HUES48 (cell line): ENCODE measurements at regions not wholly inside any gene's neighbourhood (a gene's known extent, or its start where the extent isn't known, plus 50 kb on each side); places are given as distances from the start of the nearest gene placed in this dataset.
"Not testable (repeated sequence)": the region's sequence is repeated elsewhere in the genome, so short reads cannot be mapped to it uniquely, and the experiment has no call there.

Experiments
- H3K27ac ChIP-seq: one replicate; pipeline ENCODE4 v1.7.0; 2013; ENCODE audit warnings: low read depth, low read length, inconsistent platforms
- H3K27me3 ChIP-seq: 2 replicates; pipeline ENCODE4 v1.6.1; 2013; ENCODE audit warnings: mild to moderate bottlenecking, low read length; ENCODE audit not compliant: control insufficient read depth, insufficient read depth
- H3K36me3 ChIP-seq: 2 replicates; pipeline ENCODE4 v1.6.1; 2013; ENCODE audit warnings: low read length; ENCODE audit not compliant: control insufficient read depth, insufficient read depth
- H3K4me1 ChIP-seq: 2 replicates; pipeline ENCODE4 v1.6.1; 2013; ENCODE audit warnings: mild to moderate bottlenecking, low read length; ENCODE audit not compliant: control insufficient read depth, insufficient read depth
- H3K4me3 ChIP-seq: 2 replicates; pipeline ENCODE4 v1.5.1; 2013; ENCODE audit warnings: mild to moderate bottlenecking, low read depth, low read length
- H3K9ac ChIP-seq: 2 replicates; pipeline ENCODE4 v1.6.1; 2013; ENCODE audit warnings: mild to moderate bottlenecking, low read depth, low read length, moderate library complexity
- H3K9me3 ChIP-seq: 2 replicates; pipeline ENCODE4 v1.6.1; 2013; ENCODE audit warnings: low read length; ENCODE audit not compliant: control insufficient read depth, insufficient read depth

GRCh38 chr6:154614641-154615040 lies 104.2 kb upstream of the CNKSR3 start:
- Histone ChIP-seq H3K4me3 (no peak overlapping the region), H3K9me3 (no peaks in the 10 kb centered on the region), H3K36me3 (no peaks in the 10 kb centered on the region), H3K4me1 (peaks cover 8% of the 10 kb centered on the region; the same call in 1 of the 2 replicates), H3K27me3 (no peaks in the 10 kb centered on the region), H3K27ac (no peak overlapping the region), H3K9ac (no peak overlapping the region)

- H3K36me3 ChIP-seq = no peaks in the 10 kb centered on the region
- H3K27ac ChIP-seq = no peak overlapping the region
- H3K9me3 ChIP-seq = no peaks in the 10 kb centered on the region
- H3K9ac ChIP-seq = no peak overlapping the region
- H3K4me1 ChIP-seq = peaks cover 8% of the 10 kb centered on the region; the same call in 1 of the 2 replicates
- no peak overlapping the region for H3K4me3 ChIP-seq
- H3K27me3 ChIP-seq = no peaks in the 10 kb centered on the region
These were observed 105.1 kb upstream of the CNKSR3 start for GRCh38 chr6:154615483-154616025.

GRCh38 chr6:154617175-154617574 lies 106.7 kb upstream of the CNKSR3 start:
- Histone ChIP-seq H3K4me1 (peaks cover 8% of the 10 kb centered on the region; the same call in 1 of the 2 replicates), H3K36me3 (no peaks in the 10 kb centered on the region), H3K9ac (no peak overlapping the region), H3K9me3 (no peaks in the 10 kb centered on the region), H3K27me3 (no peaks in the 10 kb centered on the region), H3K27ac (no peak overlapping the region), H3K4me3 (no peak overlapping the region)

- Histone ChIP-seq H3K27ac (no peak overlapping the region), H3K9me3 (no peaks in the 10 kb centered on the region), H3K27me3 (no peaks in the 10 kb centered on the region), H3K9ac (no peak overlapping the region), H3K4me1 (peaks cover 8% of the 10 kb centered on the region; the same call in 1 of the 2 replicates), H3K4me3 (no peak overlapping the region), H3K36me3 (no peaks in the 10 kb centered on the region)
These were observed 108.7 kb upstream of the CNKSR3 start for GRCh38 chr6:154619146-154619545.

GRCh38 chr6:154621686-154622085 lies 111.2 kb upstream of the CNKSR3 start:
- H3K36me3 ChIP-seq = no peaks in the 10 kb centered on the region
- H3K27me3 ChIP-seq = no peaks in the 10 kb centered on the region
- H3K9ac ChIP-seq = no peak overlapping the region
- no peak overlapping the region for H3K27ac ChIP-seq
- peaks cover 8% of the 10 kb centered on the region; the same call in 1 of the 2 replicates for H3K4me1 ChIP-seq
- H3K9me3 ChIP-seq = no peaks in the 10 kb centered on the region
- no peak overlapping the region for H3K4me3 ChIP-seq

- H3K27ac ChIP-seq = no peak overlapping the region
- H3K4me1 ChIP-seq = peaks cover 8% of the 10 kb centered on the region; the same call in 1 of the 2 replicates
- H3K36me3 ChIP-seq = no peaks in the 10 kb centered on the region
- no peak overlapping the region for H3K9ac ChIP-seq
- no peaks in the 10 kb centered on the region for H3K27me3 ChIP-seq
- no peaks in the 10 kb centered on the region for H3K9me3 ChIP-seq
- H3K4me3 ChIP-seq = no peak overlapping the region
These were observed 110.4 kb upstream of the SCAF8 start for GRCh38 chr6:154622618-154623336.

GRCh38 chr6:154623391-154623790 lies 109.8 kb upstream of the SCAF8 start:
- no peak overlapping the region for H3K27ac ChIP-seq

GRCh38 chr6:154624038-154624599 lies 109.1 kb upstream of the SCAF8 start:
- Histone ChIP-seq H3K4me1 (0 out of 2 replicates have a peak, but pooled peaks cover 3% of the 10 kb centered on the region), H3K27me3 (no peaks in the 10 kb centered on the region), H3K27ac (no peak overlapping the region), H3K9ac (no peak overlapping the region), H3K9me3 (no peaks in the 10 kb centered on the region), H3K36me3 (no peaks in the 10 kb centered on the region), H3K4me3 (no peak overlapping the region)

More at GRCh38 chr6:154623391-154623790, 109.8 kb upstream of the SCAF8 start:
- no peak overlapping the region for H3K9ac ChIP-seq
- no peak overlapping the region for H3K4me3 ChIP-seq
- peaks cover 8% of the 10 kb centered on the region; the same call in 1 of the 2 replicates for H3K4me1 ChIP-seq
- H3K36me3 ChIP-seq = no peaks in the 10 kb centered on the region
- H3K27me3 ChIP-seq = no peaks in the 10 kb centered on the region
- no peaks in the 10 kb centered on the region for H3K9me3 ChIP-seq

GRCh38 chr6:154624727-154625126 lies 108.5 kb upstream of the SCAF8 start:
- not testable (repeated sequence) for H3K36me3 ChIP-seq, H3K4me1 ChIP-seq, H3K27me3 ChIP-seq

GRCh38 chr6:154625721-154626120 lies 107.5 kb upstream of the SCAF8 start:
- Histone ChIP-seq H3K9me3 (no peaks in the 10 kb centered on the region), H3K4me1 (no peaks in the 10 kb centered on the region), H3K4me3 (no peak overlapping the region), H3K9ac (no peak overlapping the region), H3K36me3 (no peaks in the 10 kb centered on the region), H3K27me3 (no peaks in the 10 kb centered on the region), H3K27ac (no peak overlapping the region)

More at GRCh38 chr6:154624727-154625126, 108.5 kb upstream of the SCAF8 start:
- not testable (repeated sequence) for H3K27ac ChIP-seq, H3K4me3 ChIP-seq, H3K9ac ChIP-seq, H3K9me3 ChIP-seq

- Histone ChIP-seq H3K27ac (no peak overlapping the region), H3K9ac (no peak overlapping the region), H3K27me3 (no peaks in the 10 kb centered on the region), H3K4me1 (no peaks in the 10 kb centered on the region), H3K9me3 (no peaks in the 10 kb centered on the region), H3K36me3 (no peaks in the 10 kb centered on the region), H3K4me3 (no peak overlapping the region)
These were observed 104.1 kb upstream of the SCAF8 start for GRCh38 chr6:154629127-154629526.
